Liver (tissue), 3 donors: ENCODE measurements at regions not wholly inside any gene's neighbourhood (a gene's known extent, or its start where the extent isn't known, plus 50 kb on each side); places are given as distances from the start of the nearest gene placed in this dataset.
A peak's percentile ranks its signal among the peaks of the same experiment; 100 is the strongest.

ENCODE experiments used
- CTCF ChIP-seq: fragments of 150-350 bp; IDR thresholded peaks from 2 replicates; pipeline ENCODE4 v1.5.1; 2017; ENCODE audit warnings: improper control_type of control experiment, low read depth, low read length; ENCODE audit not compliant: missing input control
- EGR1 ChIP-seq, 2 donors: IDR thresholded peaks; 2 replicates each; pipeline ENCODE4 v1.6.1; 2016 to 2018; ENCODE audit warnings: antibody characterized with exemption in 2 of 2, low read depth in 2 of 2
- GABPA ChIP-seq, 2 donors: IDR thresholded peaks in 1 of 2; conservative IDR thresholded peaks in 1 of 2; 2 replicates each; pipeline ENCODE4 v1.6.1; 2016; ENCODE audit warnings: antibody characterized with exemption in 2 of 2, mild to moderate bottlenecking in 1 of 2, moderate library complexity in 1 of 2
- NR2F2 ChIP-seq: IDR thresholded peaks from 2 replicates; pipeline ENCODE4 v1.6.1; 2016; ENCODE audit warnings: antibody characterized with exemption
- RAD21 ChIP-seq, 2 donors: IDR thresholded peaks; 2 replicates each; pipeline ENCODE4 v1.6.1; 2016; ENCODE audit warnings: antibody characterized with exemption in 2 of 2, mild to moderate bottlenecking in 2 of 2
- REST ChIP-seq: IDR thresholded peaks from 2 replicates; pipeline ENCODE4 v1.6.1; 2016; ENCODE audit warnings: antibody characterized with exemption, mild to moderate bottlenecking
- YY1 ChIP-seq: IDR thresholded peaks from 2 replicates; pipeline ENCODE4 v1.6.1; 2016; ENCODE audit warnings: antibody characterized with exemption, mild to moderate bottlenecking
- ZBTB33 ChIP-seq: IDR thresholded peaks from 2 replicates; pipeline ENCODE4 v1.6.1; 2016; ENCODE audit warnings: antibody characterized with exemption
- TF ChIP-seq, protein P1 (sequence below): IDR thresholded peaks from 2 replicates; pipeline ENCODE4 v1.6.1; 2016; ENCODE audit warnings: antibody characterized with exemption
- TF ChIP-seq, protein P2 (sequence below): IDR thresholded peaks from 2 replicates; pipeline ENCODE4 v1.6.1; 2016; ENCODE audit warnings: antibody characterized with exemption
- donor health status: healthy.
- donor health status: healthy.

GRCh38 chr13:87274209-87274819 is 396.9 kb upstream of the SLITRK5 start:
- peak; percentile 68 for TF ChIP-seq CTCF
- TF ChIP-seq ZBTB33 = no peak
- no peak for TF ChIP-seq REST
- peak; percentile 84 to 87 for TF ChIP-seq RAD21 (IDR thresholded peaks at IDR 0.05)
- no peak for TF ChIP-seq EGR1 (IDR thresholded peaks at IDR 0.05; ENCODE audit: low read depth in 2 of 2)
- TF ChIP-seq, protein P1, sequence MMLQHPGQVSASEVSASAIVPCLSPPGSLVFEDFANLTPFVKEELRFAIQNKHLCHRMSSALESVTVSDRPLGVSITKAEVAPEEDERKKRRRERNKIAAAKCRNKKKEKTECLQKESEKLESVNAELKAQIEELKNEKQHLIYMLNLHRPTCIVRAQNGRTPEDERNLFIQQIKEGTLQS = no peak
- no peak for TF ChIP-seq YY1
- no peak for TF ChIP-seq GABPA (IDR thresholded peaks at IDR 0.05 in 1 of 2, conservative IDR thresholded peaks at IDR 0.05 in 1 of 2)
- TF ChIP-seq, protein P2, sequence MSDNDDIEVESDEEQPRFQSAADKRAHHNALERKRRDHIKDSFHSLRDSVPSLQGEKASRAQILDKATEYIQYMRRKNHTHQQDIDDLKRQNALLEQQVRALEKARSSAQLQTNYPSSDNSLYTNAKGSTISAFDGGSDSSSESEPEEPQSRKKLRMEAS = no peak
- TF ChIP-seq NR2F2 = no peak
